Sigmoid colon (tissue), 6 donors: ENCODE measurements at regions not wholly inside any gene's neighbourhood (a gene's known extent, or its start where the extent isn't known, plus 50 kb on each side); places are given as distances from the start of the nearest gene placed in this dataset.

Experiments used
- DNase-seq: peaks from one replicate; pipeline ENCODE4 v3.0.0-alpha.2; 2019
- H3K27ac ChIP-seq, 4 donors: fragments of 200-600 bp; sonication (generic); one replicate each; pipeline ENCODE4 v1.5.1; 2016 to 2019; ENCODE audit warnings: mild to moderate bottlenecking in 1 of 4
- H3K27me3 ChIP-seq, 3 donors: fragments of 200-600 bp; sonication (generic); one replicate each; pipeline ENCODE4 v1.5.1; 2019; ENCODE audit warnings: mild to moderate bottlenecking in 1 of 3
- H3K36me3 ChIP-seq, 4 donors: fragments of 200-600 bp; sonication (generic); one replicate each; pipeline ENCODE4 v1.5.1; 2016 to 2019
- H3K4me1 ChIP-seq, 4 donors: fragments of 200-600 bp; sonication (generic); one replicate each; pipeline ENCODE4 v1.5.1; 2017 to 2019
- H3K4me3 ChIP-seq, 4 donors: fragments of 200-600 bp; sonication (generic); one replicate each; pipeline ENCODE4 v1.5.1; 2017 to 2019; ENCODE audit warnings: mild to moderate bottlenecking in 2 of 4, moderate library complexity in 1 of 4
- H3K9me3 ChIP-seq, 4 donors: fragments of 200-600 bp in 3 of 4; sonication (generic) in 3 of 4; one replicate each; pipeline versions ENCODE4 v1.5.1 to v1.6.1; 2013 to 2019
- CTCF ChIP-seq, 4 experiments: fragments of 450-650 bp in 3 of 4; fragments of 200-600 bp in 1 of 4; IDR thresholded peaks; one replicate each; pipeline ENCODE4 v1.5.1; 2016 to 2019; ENCODE audit warnings: antibody characterized with exemption in 4 of 4, mild to moderate bottlenecking in 3 of 4, moderate library complexity in 2 of 4
- EP300 ChIP-seq, 4 donors: sonication (generic); formaldehyde crosslinking; IDR thresholded peaks; one replicate each; pipeline ENCODE4 v1.6.1; 2017; ENCODE audit warnings: antibody characterized with exemption in 4 of 4
- POLR2A ChIP-seq, 2 donors: fragments of 450-650 bp; IDR thresholded peaks; one replicate each; pipeline ENCODE4 v1.6.1; 2016; ENCODE audit warnings: antibody characterized with exemption in 2 of 2, mild to moderate bottlenecking in 2 of 2, moderate library complexity in 2 of 2
- POLR2AphosphoS5 ChIP-seq, 4 donors: sonication (generic); formaldehyde crosslinking; IDR thresholded peaks; one replicate each; pipeline ENCODE4 v1.6.1; 2017; ENCODE audit warnings: antibody characterized with exemption in 4 of 4
- WGBS, 2 donors: extraction: QIAGEN DNeasy Blood & Tissue Kit; methylation state at CpG; one replicate each; pipeline ENCODE4 v1.1.7; 2013; 5-methylcytosine and 5-hydroxymethylcytosine counted together
- intact Hi-C: fragments of 100-400 bp; cut with DNase I; formaldehyde crosslinking; loops from one replicate; pipeline ENCODE4 v1.15.1; 2023
- donor health status: healthy with polysubstance abuse.
- donor health status: healthy.

GRCh38 chr4:179601671-179602070 lies 2159.4 kb upstream of the AGA start:
- no peak for DNase-seq
- no peaks in the 10 kb centered on the region for H3K36me3 ChIP-seq
- H3K9me3 ChIP-seq, result peaks cover 0 to 3% (median 0%) of the 10 kb centered on the region in 4 donors
- no peaks in the 10 kb centered on the region for H3K27me3 ChIP-seq
- 34 to 55% methylated on average over 2 of the region's 2 CpGs for WGBS, 2 donors
- no peak overlapping the region for H3K27ac ChIP-seq
- H3K4me3 ChIP-seq, result no peak overlapping the region
- H3K4me1 ChIP-seq, result no peaks in the 10 kb centered on the region
- intact Hi-C loops, result no loop called here
- no peak for TF ChIP-seq POLR2AphosphoS5 (IDR thresholded peaks at IDR 0.05)
- no peak for TF ChIP-seq POLR2A (IDR thresholded peaks at IDR 0.05)
- no peak for TF ChIP-seq EP300 (IDR thresholded peaks at IDR 0.05)
- TF ChIP-seq CTCF (IDR thresholded peaks at IDR 0.05), result no peak

- Histone ChIP-seq H3K27ac (no peak overlapping the region), H3K9me3 (peaks cover 0 to 3% (median 0%) of the 10 kb centered on the region in 4 donors), H3K4me1 (no peaks in the 10 kb centered on the region), H3K4me3 (no peak overlapping the region), H3K36me3 (no peaks in the 10 kb centered on the region), H3K27me3 (peaks cover 0 to 5% (median 0%) of the 10 kb centered on the region in 3 donors)
- intact Hi-C loops, result no loop called here
- 86 to 90% methylated on average over 5 of the region's 5 CpGs for WGBS, 2 donors
- DNase-seq, result no peak
- TF ChIP-seq POLR2AphosphoS5 (IDR thresholded peaks at IDR 0.05) (no peak), POLR2A (IDR thresholded peaks at IDR 0.05) (no peak), CTCF (IDR thresholded peaks at IDR 0.05) (no peak), EP300 (IDR thresholded peaks at IDR 0.05) (no peak)
Observed at GRCh38 chr4:179605196-179605595, 2163.0 kb upstream of the AGA start.

GRCh38 chr4:179607003-179607402 lies 2164.8 kb upstream of the AGA start:
- peaks cover 0 to 5% (median 0%) of the 10 kb centered on the region in 3 donors for H3K27me3 ChIP-seq
- H3K27ac ChIP-seq, result no peak overlapping the region
- TF ChIP-seq POLR2A (IDR thresholded peaks at IDR 0.05) (no peak), POLR2AphosphoS5 (IDR thresholded peaks at IDR 0.05) (no peak), EP300 (IDR thresholded peaks at IDR 0.05) (no peak), CTCF (IDR thresholded peaks at IDR 0.05) (no peak)
- WGBS, 2 donors, result 79 to 83% methylated on average over 4 of the region's 4 CpGs
- H3K4me1 ChIP-seq, result no peaks in the 10 kb centered on the region
- no peak overlapping the region for H3K4me3 ChIP-seq
- H3K36me3 ChIP-seq, result no peaks in the 10 kb centered on the region
- DNase-seq, result no peak
- intact Hi-C loops, result no loop called here
- peaks cover 0 to 3% (median 0%) of the 10 kb centered on the region in 4 donors for H3K9me3 ChIP-seq

GRCh38 chr4:179615704-179616103 lies 2173.5 kb upstream of the AGA start:
- TF ChIP-seq CTCF (IDR thresholded peaks at IDR 0.05), result no peak
- TF ChIP-seq POLR2A (IDR thresholded peaks at IDR 0.05), result no peak
- TF ChIP-seq POLR2AphosphoS5 (IDR thresholded peaks at IDR 0.05), result no peak
- no peak for TF ChIP-seq EP300 (IDR thresholded peaks at IDR 0.05)
- Histone ChIP-seq H3K9me3 (peaks cover 0 to 2% (median 0%) of the 10 kb centered on the region in 4 donors), H3K36me3 (no peaks in the 10 kb centered on the region), H3K4me1 (no peaks in the 10 kb centered on the region), H3K4me3 (no peak overlapping the region), H3K27me3 (no peaks in the 10 kb centered on the region), H3K27ac (no peak overlapping the region)
- intact Hi-C loops, result no loop called here
- no peak for DNase-seq
- 76 to 80% methylated on average over 4 of the region's 4 CpGs for WGBS, 2 donors

- Histone ChIP-seq H3K27ac (no peak overlapping the region), H3K9me3 (no peaks in the 10 kb centered on the region), H3K4me1 (no peaks in the 10 kb centered on the region), H3K36me3 (no peaks in the 10 kb centered on the region), H3K27me3 (no peaks in the 10 kb centered on the region), H3K4me3 (no peak overlapping the region)
- DNase-seq, result no peak
- no peak for TF ChIP-seq POLR2AphosphoS5 (IDR thresholded peaks at IDR 0.05)
- TF ChIP-seq POLR2A (IDR thresholded peaks at IDR 0.05), result no peak
- TF ChIP-seq CTCF (IDR thresholded peaks at IDR 0.05), result no peak
- TF ChIP-seq EP300 (IDR thresholded peaks at IDR 0.05), result no peak
- intact Hi-C loops, result no loop called here
- 68 to 77% methylated on average over 1 of the region's 1 CpG for WGBS, 2 donors
Observed at GRCh38 chr4:179618966-179619365, 2176.7 kb upstream of the AGA start.
